Heart left ventricle (tissue), 16 donors: ENCODE measurements at regions not wholly inside any gene's neighbourhood (a gene's known extent, or its start where the extent isn't known, plus 50 kb on each side); places are given as distances from the start of the nearest gene placed in this dataset.

ENCODE experiments used
- ATAC-seq, 4 donors: fragments of 200-7000 bp; cut with Tn5 transposase; one replicate each; pipeline ENCODE4 v1.9.1; 2020 to 2022; ENCODE audit warnings: moderate library complexity in 4 of 4, mild to moderate bottlenecking in 3 of 4, moderate number of reproducible peaks in 1 of 4
- DNase-seq, 5 donors: peaks; one replicate each; pipeline ENCODE4 v3.0.0-alpha.2; 2020
- H3K27ac ChIP-seq, 12 donors: fragments of 200-600 bp; sonication (generic) in 4 of 12; one replicate each; pipeline versions ENCODE4 v1.5.0 to v1.8.0; 2016 to 2022; ENCODE audit warnings: mild to moderate bottlenecking in 2 of 12
- H3K27me3 ChIP-seq, 9 donors: fragments of 200-600 bp; sonication (generic) in 2 of 9; one replicate each; pipeline versions ENCODE4 v1.5.1 to v1.8.0; 2016 to 2022; ENCODE audit warnings: mild to moderate bottlenecking in 3 of 9
- H3K36me3 ChIP-seq, 9 donors: fragments of 200-600 bp; sonication (generic) in 2 of 9; one replicate each; pipeline versions ENCODE4 v1.5.0 to v1.8.0; 2018 to 2022; ENCODE audit warnings: mild to moderate bottlenecking in 2 of 9
- H3K4me1 ChIP-seq, 12 donors: fragments of 200-600 bp; sonication (generic) in 4 of 12; one replicate each; pipeline versions ENCODE4 v1.5.0 to v1.8.0; 2016 to 2022; ENCODE audit warnings: mild to moderate bottlenecking in 3 of 12
- H3K4me3 ChIP-seq, 12 donors: fragments of 200-600 bp; sonication (generic) in 4 of 12; one replicate each; pipeline versions ENCODE4 v1.5.0 to v1.8.0; 2017 to 2022; ENCODE audit warnings: mild to moderate bottlenecking in 9 of 12, moderate library complexity in 4 of 12
- H3K9me3 ChIP-seq, 12 donors: fragments of 200-600 bp; sonication (generic) in 4 of 12; one replicate each; pipeline versions ENCODE4 v1.5.0 to v1.8.0; 2016 to 2022; ENCODE audit warnings: mild to moderate bottlenecking in 1 of 12
- POLR2A ChIP-seq, 2 donors: fragments of 450-650 bp; IDR thresholded peaks; one replicate each; pipeline ENCODE4 v1.6.1; 2017; ENCODE audit warnings: antibody characterized with exemption in 2 of 2, mild to moderate bottlenecking in 2 of 2, moderate library complexity in 2 of 2
- WGBS, 4 donors: extraction: QIAGEN DNeasy Blood & Tissue Kit in 2 of 4; methylation state at CpG; one replicate each; pipeline versions ENCODE4 v1.1.5 to v1.1.7; 2013 to 2018; 5-methylcytosine and 5-hydroxymethylcytosine counted together
- intact Hi-C, 10 donors: fragments of 100-400 bp; cut with DNase I; formaldehyde crosslinking; loops; one replicate each; pipeline versions ENCODE4 v1.11.1 to v1.14.2; 2022
- TF ChIP-seq, protein P1 (sequence below), 12 donors: fragments of 200-600 bp; sonication (generic) in 4 of 12; IDR thresholded peaks; one replicate each; pipeline versions ENCODE4 v1.5.0 to v1.8.0; 2018 to 2022; ENCODE audit warnings: antibody characterized with exemption in 12 of 12, mild to moderate bottlenecking in 5 of 12
- donor health status: ischemic (EF 13 %, LVEDD 7.1; RV severe dilation, severe dysfunction).
- donor health status: healthy with polysubstance abuse.
- donor health status: DM: no; HTN: yes; CAD: no.
- donor health status: DM: no; HTN: no; CAD: no.
- donor health status: ischemic (EF 25% LVEDD 6.9; RV normal size, moderate dysfunction).
- donor health status: ischemic (EF 25% LVEDD 5.7; RV mildly dilated, moderate dysfunction).
- donor health status: healthy.
- donor health status: DM: yes; HTN: yes; CAD: no.
- donor health status: ischemic (EF 35%, LVEDD 5.7; RV mildly dilated, moderate dysfunction).
- donor health status: nonischemic (EF 11% LVEDD 7.7; RV severe dilation, severe dysfunction).
- donor health status: DM: yes; HTN: yes; CAD: no.
- donor health status: PGD.
- donor health status: ischemic (EF 29% LVEDD 5.4; RV normal size, mild dysfunction).
- donor health status: nonischemic (EF 23%, LVEDD 6.1; RV moderate dilation, normal function).

DNA sequence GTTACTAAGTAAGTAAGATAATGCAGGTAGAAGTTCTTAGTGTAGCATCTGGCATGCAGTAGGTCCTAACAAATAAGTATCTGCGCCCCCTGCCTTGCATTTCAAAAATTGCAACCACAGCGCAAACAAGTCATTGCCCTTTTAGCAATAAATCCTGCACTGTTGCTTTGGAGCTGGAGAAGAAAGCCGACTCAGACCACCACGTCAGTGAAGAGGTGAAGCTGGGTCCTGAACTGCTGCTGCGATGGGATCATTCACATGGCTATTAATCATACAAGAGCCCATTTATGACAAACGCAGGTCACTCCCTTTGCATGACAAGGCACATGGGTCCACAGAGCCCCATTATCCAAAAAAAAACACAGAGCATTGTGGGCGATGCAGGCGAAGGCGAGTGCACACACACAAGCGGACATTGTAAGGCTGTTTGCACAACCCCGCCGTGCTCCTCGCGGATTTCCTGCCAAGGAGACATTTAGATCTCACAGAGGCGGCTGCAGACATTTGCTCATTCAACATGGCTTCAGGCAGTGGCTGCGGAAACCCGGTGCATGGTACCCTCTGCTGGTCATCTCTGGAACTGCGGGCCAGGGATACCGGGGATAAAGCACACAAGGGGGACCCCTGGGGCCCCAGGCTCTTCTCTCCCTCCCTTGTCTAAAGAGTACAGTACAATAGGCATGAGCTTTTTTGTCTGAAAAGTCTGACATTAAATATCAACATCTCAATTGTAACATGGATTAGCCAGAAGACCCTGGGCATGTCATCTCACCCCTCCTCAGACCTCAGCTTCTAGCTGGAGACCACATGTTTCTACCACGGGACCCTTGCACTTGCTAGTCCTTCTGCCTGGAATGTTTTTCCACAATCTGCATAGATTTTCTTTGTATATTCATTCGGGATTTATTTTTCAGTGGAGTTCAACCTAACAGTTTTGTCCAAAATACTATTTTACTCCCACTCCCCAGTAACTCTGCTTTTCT is 56.7 kb downstream of the CYRIA start:
- WGBS, 4 donors, result 1 to 6% (median 5%) methylated on average over 19 to 21 of the region's 21 CpGs
- peaks cover 0 to 36% (median 10%) of the 10 kb centered on the region in 12 donors for H3K4me1 ChIP-seq
- ATAC-seq (peak; percentile 83 to 92 (median 88)), DNase-seq (peak; percentile 81 to 91 (median 85))
- no peaks in the 10 kb centered on the region for H3K9me3 ChIP-seq
- H3K4me3 ChIP-seq, result peak overlapping the region in 11 of 12 donors; percentile 10 to 56 (median 51)
- H3K36me3 ChIP-seq, result peaks cover 0 to 23% (median 0%) of the 10 kb centered on the region in 9 donors
- no peaks in the 10 kb centered on the region for H3K27me3 ChIP-seq
- TF ChIP-seq POLR2A (IDR thresholded peaks at IDR 0.05), result no peak
- TF ChIP-seq, protein P1, sequence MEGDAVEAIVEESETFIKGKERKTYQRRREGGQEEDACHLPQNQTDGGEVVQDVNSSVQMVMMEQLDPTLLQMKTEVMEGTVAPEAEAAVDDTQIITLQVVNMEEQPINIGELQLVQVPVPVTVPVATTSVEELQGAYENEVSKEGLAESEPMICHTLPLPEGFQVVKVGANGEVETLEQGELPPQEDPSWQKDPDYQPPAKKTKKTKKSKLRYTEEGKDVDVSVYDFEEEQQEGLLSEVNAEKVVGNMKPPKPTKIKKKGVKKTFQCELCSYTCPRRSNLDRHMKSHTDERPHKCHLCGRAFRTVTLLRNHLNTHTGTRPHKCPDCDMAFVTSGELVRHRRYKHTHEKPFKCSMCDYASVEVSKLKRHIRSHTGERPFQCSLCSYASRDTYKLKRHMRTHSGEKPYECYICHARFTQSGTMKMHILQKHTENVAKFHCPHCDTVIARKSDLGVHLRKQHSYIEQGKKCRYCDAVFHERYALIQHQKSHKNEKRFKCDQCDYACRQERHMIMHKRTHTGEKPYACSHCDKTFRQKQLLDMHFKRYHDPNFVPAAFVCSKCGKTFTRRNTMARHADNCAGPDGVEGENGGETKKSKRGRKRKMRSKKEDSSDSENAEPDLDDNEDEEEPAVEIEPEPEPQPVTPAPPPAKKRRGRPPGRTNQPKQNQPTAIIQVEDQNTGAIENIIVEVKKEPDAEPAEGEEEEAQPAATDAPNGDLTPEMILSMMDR (IDR thresholded peaks at IDR 0.05), result peak; percentile 84 to 96 (median 93)
- H3K27ac ChIP-seq, result peak overlapping the region in 3 of 12 donors; percentile 32 to 77 (median 60)
- intact Hi-C loops, result loop anchor here (1.0 to 10.0 kb wide), 14 partner anchors 55 to 972 kb away; partner anchors contain the start of gene MYCN (in 4 of the 10)

DNA sequence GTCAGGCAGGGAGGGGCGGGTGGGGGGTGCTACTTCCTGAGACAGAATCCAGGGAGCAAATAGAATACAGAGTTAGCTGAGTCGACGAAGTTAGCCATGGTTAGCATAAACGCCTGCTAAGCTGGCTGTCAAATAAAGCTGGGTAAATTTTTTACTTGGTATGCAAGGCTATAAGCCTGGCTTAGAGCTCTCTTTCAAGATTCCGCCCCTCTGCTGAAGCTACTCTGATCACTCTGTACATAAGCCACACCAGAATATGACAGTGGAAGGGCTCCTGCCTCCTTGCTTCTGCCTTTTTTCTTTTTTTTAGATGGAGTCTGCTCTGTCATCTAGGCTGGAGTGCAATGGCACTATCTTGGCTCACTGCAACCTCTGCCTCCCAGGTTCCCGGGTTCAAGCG is 58.3 kb downstream of the CYRIA start:
- H3K9me3 ChIP-seq, result no peaks in the 10 kb centered on the region
- 82 to 91% (median 90%) methylated on average over 7 of the region's 7 CpGs for WGBS, 4 donors
- no peak for ATAC-seq
- TF ChIP-seq, protein P1 (IDR thresholded peaks at IDR 0.05), result no peak
- TF ChIP-seq POLR2A (IDR thresholded peaks at IDR 0.05), result no peak
- H3K27ac ChIP-seq, result no peak overlapping the region
- H3K36me3 ChIP-seq, result peaks cover 0 to 17% (median 0%) of the 10 kb centered on the region in 9 donors
- peaks cover 0 to 28% (median 5%) of the 10 kb centered on the region in 12 donors for H3K4me1 ChIP-seq
- DNase-seq, result no peak
- H3K4me3 ChIP-seq, result no peak overlapping the region
- intact Hi-C loops, result loop anchor here in 8 of 10 donors (5.0 to 10.0 kb wide), 6 partner anchors 55 to 970 kb away; partner anchors contain the start of gene MYCN (in 4 of the 8)
- no peaks in the 10 kb centered on the region for H3K27me3 ChIP-seq

GRCh38 chr2:16604236-16604635 is 61.4 kb downstream of the CYRIA start:
- WGBS, 4 donors, result 84 to 92% (median 87%) methylated on average over 4 of the region's 4 CpGs
- TF ChIP-seq POLR2A (IDR thresholded peaks at IDR 0.05), result no peak
- TF ChIP-seq, protein P1 (IDR thresholded peaks at IDR 0.05), result no peak
- Histone ChIP-seq H3K4me1 (peaks cover 0 to 10% (median 3%) of the 10 kb centered on the region in 12 donors), H3K4me3 (no peak overlapping the region), H3K36me3 (peaks cover 0 to 17% (median 0%) of the 10 kb centered on the region in 9 donors), H3K27me3 (no peaks in the 10 kb centered on the region), H3K9me3 (no peaks in the 10 kb centered on the region), H3K27ac (no peak overlapping the region)
- ATAC-seq (no peak), DNase-seq (no peak)
- intact Hi-C loops, result loop anchor here in 2 of 10 donors (10.0 kb wide), 2 partner anchors 309 to 659 kb away; partner anchors contain the start of gene MYCN (in 1 of the 2)

- ATAC-seq (no peak), DNase-seq (no peak)
- Histone ChIP-seq H3K4me3 (no peak overlapping the region), H3K36me3 (peaks cover 0 to 10% (median 0%) of the 10 kb centered on the region in 9 donors), H3K9me3 (no peaks in the 10 kb centered on the region), H3K4me1 (no peaks in the 10 kb centered on the region), H3K27me3 (no peaks in the 10 kb centered on the region), H3K27ac (no peak overlapping the region)
- no peak for TF ChIP-seq POLR2A (IDR thresholded peaks at IDR 0.05)
- TF ChIP-seq, protein P1 (IDR thresholded peaks at IDR 0.05), result no peak
- 75 to 83% (median 79%) methylated on average over 3 of the region's 3 CpGs for WGBS, 4 donors
- intact Hi-C loops, result no loop called here
Observed at GRCh38 chr2:16591370-16591933, 74.2 kb downstream of the CYRIA start.
